ENCODE measurements at regions not wholly inside any gene's neighbourhood (a gene's known extent, or its start where the extent isn't known, plus 50 kb on each side); places are given as distances from the start of the nearest gene placed in this dataset.

DNA sequence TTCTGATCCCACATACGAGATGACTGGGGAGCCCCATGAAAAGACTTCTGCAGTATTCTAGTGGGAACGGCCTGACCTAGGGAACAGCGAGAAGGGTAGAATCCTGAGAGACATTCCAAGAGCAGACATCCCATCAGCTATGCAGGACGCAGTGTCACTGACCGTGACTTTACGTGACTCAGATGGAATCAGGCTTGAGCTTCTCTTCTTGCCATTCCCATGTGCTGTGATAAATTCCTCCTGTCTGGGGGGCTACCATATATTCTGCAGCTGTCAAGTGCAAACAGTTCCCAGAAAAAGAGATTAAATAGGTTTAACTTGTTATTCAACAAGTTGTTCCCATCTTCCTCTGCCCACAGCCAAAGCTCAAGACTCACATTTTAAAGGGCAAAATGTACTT lies 73.1 kb upstream of the PDE1C start:
- DNase-seq, result peak; percentile 1

DNA sequence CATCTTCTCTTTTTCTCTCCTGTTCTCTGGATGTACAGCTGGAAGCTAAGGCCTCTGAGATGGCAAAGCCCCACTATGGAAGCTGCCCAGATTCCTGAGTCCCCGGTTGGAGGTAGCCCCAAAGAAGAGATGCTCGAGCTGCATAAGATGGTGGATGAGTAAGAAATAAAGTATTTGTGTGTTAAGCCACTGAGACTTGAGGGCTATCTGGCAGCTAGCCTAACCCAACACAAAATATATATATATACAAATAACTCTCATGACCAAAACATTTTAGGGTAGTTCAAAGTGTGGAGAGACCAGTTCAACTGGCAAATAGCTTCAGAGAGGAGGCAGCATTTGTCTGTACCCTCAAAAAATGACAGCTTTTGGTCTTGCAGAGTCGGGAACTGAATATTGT lies 72.4 kb upstream of the PDE1C start:
- no peak for DNase-seq

DNA sequence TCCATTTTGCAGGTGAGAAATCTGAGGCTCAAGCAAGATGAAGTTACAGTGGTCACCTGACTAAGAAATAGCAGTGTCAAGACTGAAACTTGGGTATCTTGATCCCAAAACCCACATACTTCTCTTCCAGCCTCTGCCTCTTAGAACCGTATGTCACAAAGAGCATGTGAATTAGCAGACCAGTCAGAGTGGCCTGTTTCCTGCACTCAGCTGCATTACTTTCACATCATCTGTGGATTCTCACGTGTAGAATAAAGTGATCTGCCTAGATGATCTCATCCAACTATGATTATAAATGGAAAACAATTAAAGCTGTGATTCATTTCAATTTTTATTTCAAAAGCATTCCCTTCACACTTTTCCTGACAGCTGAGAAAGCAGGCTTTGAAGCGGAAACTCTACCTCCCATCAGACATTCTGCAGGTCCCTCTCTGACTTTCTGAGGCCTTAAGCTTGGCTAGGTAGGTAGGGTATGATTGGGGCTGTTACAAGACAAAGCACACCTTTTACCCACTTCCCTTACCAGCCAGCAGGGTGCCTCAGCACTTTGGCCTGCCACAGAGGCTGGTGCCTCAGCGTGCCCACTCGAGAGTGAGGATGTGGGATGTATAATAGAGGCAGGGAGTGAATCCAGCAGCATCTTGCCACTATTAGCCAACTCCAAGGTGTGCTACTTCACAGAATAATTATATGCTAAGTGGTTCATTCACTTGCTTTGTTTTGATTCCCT lies 70.2 kb upstream of the PDE1C start:
- DNase-seq, result no peak

DNA sequence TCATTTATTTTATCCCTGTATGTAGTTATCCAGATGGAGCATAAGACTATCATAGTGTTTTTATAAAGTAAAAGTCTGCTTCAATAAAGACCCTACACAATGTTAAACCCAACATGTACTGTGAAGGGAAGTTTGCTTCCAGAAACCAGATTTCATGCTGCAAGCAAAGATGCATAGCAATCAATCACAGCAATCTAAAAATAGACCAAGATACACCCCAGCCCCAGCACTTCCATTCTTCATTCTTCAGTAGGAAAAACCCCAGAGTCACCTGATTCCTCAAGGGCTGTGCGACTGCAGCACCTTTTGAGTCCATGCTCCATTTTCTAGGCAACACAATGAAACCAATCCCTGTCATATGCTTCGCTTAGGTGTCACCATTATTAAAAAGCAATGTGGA lies 66.9 kb upstream of the PDE1C start:
- DNase-seq, result no peak

DNA sequence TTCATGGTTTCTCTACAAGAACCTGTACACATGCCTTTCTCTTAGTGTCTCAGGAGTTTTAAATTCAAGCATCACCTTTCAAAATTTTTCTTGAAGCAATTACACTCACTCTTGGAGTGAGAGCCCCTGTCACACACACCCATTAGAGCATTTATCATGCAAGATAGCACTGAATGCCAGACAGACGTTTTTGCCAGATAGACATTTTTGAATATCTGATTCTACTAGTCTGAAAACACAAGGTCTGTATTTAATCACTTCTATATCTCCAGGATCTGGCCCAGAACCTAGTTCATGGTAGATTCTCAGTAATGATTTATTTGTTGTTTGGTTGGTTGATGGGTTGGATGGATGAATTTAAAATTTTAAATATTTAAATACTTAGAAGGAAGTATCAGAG lies 60.9 kb upstream of the PDE1C start:
- no peak for DNase-seq

DNA sequence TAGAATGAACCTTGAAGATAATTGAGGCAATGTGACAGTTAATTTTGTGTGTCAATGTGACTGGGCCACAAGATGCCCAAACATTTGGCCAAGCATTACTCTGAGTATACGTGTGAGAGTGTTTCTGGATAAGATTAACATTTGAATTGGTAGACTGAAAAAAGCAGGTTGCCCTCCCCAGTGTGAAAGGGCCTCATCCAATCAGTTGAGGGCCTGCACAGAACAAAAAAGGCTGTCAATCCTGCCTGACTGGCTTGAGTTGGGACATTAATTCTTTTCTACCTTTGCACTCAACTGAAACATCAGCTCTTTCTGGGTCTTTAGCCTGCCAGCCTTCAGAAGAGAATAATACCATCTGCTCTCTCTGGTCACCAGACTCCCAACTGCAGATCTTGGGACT lies 56.6 kb upstream of the PDE1C start:
- DNase-seq, result no peak

Data from renal pelvis (tissue), 1 donor.